ENCODE measurements at regions not wholly inside any gene's neighbourhood (a gene's known extent, or its start where the extent isn't known, plus 50 kb on each side); places are given as distances from the start of the nearest gene placed in this dataset.

DNA sequence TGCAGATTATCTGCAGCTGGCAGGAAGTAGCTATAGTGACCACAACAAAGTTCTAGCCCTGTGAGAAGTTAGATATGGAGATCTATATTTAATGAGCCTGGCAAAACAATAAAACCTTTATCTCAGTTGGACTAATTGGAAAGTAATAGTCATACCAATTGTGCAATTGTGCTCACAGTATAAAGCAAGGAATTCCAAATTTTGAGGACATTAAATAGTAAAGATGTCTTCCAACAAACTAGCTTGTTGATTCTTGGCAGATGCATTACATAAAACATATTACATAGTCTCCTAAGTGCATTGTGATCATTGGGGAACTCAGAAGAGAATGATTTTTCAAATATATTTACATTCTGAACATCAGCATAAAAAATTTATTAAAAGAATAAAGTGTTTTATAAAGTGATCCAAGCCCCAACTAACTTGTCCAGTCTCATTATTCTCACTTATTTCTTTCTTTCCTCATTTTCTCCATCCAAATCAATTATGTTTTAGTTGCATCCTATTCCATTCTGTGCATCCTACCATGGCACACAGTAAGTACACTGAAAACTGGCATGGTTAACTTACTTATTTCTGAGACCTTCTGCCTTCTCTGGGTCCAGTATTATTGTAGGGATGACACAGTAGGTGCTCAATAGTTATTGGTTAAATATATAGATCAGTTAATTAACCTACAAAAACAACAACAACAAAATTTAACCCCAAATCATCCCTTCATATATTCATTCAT lies 977.2 kb upstream of the NUDT12 start:
- TF ChIP-seq, protein P1, sequence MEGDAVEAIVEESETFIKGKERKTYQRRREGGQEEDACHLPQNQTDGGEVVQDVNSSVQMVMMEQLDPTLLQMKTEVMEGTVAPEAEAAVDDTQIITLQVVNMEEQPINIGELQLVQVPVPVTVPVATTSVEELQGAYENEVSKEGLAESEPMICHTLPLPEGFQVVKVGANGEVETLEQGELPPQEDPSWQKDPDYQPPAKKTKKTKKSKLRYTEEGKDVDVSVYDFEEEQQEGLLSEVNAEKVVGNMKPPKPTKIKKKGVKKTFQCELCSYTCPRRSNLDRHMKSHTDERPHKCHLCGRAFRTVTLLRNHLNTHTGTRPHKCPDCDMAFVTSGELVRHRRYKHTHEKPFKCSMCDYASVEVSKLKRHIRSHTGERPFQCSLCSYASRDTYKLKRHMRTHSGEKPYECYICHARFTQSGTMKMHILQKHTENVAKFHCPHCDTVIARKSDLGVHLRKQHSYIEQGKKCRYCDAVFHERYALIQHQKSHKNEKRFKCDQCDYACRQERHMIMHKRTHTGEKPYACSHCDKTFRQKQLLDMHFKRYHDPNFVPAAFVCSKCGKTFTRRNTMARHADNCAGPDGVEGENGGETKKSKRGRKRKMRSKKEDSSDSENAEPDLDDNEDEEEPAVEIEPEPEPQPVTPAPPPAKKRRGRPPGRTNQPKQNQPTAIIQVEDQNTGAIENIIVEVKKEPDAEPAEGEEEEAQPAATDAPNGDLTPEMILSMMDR (IDR thresholded peaks at IDR 0.05; ENCODE audit: poor library complexity): no peak
- TF ChIP-seq EZH2phosphoT487 (IDR thresholded peaks at IDR 0.05; ENCODE audit: low read depth, severe bottlenecking, unreplicated experiment) (no peak), EZH2 (IDR thresholded peaks at IDR 0.05; ENCODE audit: borderline replicate concordance) (no peak)
